LNCAP (cell line): ENCODE measurements at regions not wholly inside any gene's neighbourhood (a gene's known extent, or its start where the extent isn't known, plus 50 kb on each side); places are given as distances from the start of the nearest gene placed in this dataset.

Experiments used
- TF ChIP-seq, protein P1 (sequence below): fragments of 450-650 bp; IDR thresholded peaks from 2 replicates; pipeline ENCODE4 v1.5.1; 2017; ENCODE audit warnings: mild to moderate bottlenecking

DNA sequence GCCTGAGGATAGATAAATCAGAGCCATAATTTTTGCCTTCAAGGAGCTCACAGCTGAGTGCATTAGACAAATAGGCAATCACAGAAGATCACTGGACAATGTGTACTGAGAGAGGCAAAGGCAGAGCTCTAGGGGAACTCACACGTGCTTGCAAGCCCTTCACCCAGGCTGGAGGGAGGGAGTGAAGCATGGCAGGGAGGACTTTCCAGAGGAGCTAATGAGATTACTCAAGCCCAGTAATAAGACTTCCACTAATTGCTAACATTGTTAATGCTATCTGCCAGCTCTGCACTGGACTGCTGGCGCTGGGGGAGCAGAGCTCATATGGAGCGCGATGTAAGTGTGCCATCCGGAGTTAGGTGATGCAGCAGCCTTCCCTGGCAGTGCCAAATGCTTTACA, 408.4 kb downstream of the NTRK2 start:
- TF ChIP-seq, protein P1, sequence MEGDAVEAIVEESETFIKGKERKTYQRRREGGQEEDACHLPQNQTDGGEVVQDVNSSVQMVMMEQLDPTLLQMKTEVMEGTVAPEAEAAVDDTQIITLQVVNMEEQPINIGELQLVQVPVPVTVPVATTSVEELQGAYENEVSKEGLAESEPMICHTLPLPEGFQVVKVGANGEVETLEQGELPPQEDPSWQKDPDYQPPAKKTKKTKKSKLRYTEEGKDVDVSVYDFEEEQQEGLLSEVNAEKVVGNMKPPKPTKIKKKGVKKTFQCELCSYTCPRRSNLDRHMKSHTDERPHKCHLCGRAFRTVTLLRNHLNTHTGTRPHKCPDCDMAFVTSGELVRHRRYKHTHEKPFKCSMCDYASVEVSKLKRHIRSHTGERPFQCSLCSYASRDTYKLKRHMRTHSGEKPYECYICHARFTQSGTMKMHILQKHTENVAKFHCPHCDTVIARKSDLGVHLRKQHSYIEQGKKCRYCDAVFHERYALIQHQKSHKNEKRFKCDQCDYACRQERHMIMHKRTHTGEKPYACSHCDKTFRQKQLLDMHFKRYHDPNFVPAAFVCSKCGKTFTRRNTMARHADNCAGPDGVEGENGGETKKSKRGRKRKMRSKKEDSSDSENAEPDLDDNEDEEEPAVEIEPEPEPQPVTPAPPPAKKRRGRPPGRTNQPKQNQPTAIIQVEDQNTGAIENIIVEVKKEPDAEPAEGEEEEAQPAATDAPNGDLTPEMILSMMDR, result no peak
